Endothelial cell of umbilical vein (primary cell): ENCODE measurements at regions not wholly inside any gene's neighbourhood (a gene's known extent, or its start where the extent isn't known, plus 50 kb on each side); places are given as distances from the start of the nearest gene placed in this dataset.

Experiments used
- CTCF ChIP-seq, 2 donors: IDR thresholded peaks; 1 replicate in 1 of 2; 2 replicates in 1 of 2; pipeline ENCODE4 v1.5.1; 2011; ENCODE audit warnings: low read length in 2 of 2, mild to moderate bottlenecking in 2 of 2, moderate library complexity in 2 of 2, control low read depth in 1 of 2, inconsistent platforms in 1 of 2, low read depth in 1 of 2; ENCODE audit not compliant: insufficient read depth in 1 of 2; ENCODE audit errors: extremely low read depth in 1 of 2
- MAX ChIP-seq: IDR thresholded peaks from 2 replicates; pipeline ENCODE4 v1.6.1; 2011; ENCODE audit not compliant: insufficient read depth, insufficient read length
- POLR2A ChIP-seq: IDR thresholded peaks from 2 replicates; pipeline ENCODE4 v1.6.1; 2012; ENCODE audit warnings: low read depth, mild to moderate bottlenecking, control low read depth, low read length
- POLR2AphosphoS5 ChIP-seq: IDR thresholded peaks from 2 replicates; pipeline ENCODE4 v1.6.1; 2012; ENCODE audit warnings: low read depth, mild to moderate bottlenecking, control low read depth, low read length, moderate library complexity; ENCODE audit not compliant: insufficient read depth

- TF ChIP-seq CTCF (IDR thresholded peaks at IDR 0.05; ENCODE audit: extremely low read depth in 1 of 2, insufficient read depth in 1 of 2, low read depth in 1 of 2, low read length in 2 of 2) (no peak), POLR2AphosphoS5 (no peak), POLR2A (no peak), MAX (no peak)
Measured at GRCh38 chr10:29081951-29082685, 206.8 kb upstream of the LYZL1 start.
